Smooth muscle cell (in vitro differentiated cells): ENCODE measurements at regions not wholly inside any gene's neighbourhood (a gene's known extent, or its start where the extent isn't known, plus 50 kb on each side); places are given as distances from the start of the nearest gene placed in this dataset.

Experiments used
- DNase-seq: peaks from one replicate; lab custom pipeline; 2025; ENCODE audit not compliant: unreplicated experiment; lab: John Stamatoyannopoulos, UW
- H2AFZ ChIP-seq: fragments of 200-600 bp; sonication (generic); 2 replicates; pipeline ENCODE4 v1.6.0; 2016; ENCODE audit warnings: antibody characterized with exemption, low read depth, mild to moderate bottlenecking
- H3F3A ChIP-seq: fragments of 200-600 bp; sonication (generic); 2 replicates; pipeline ENCODE4 v1.6.0; 2017; ENCODE audit warnings: antibody characterized with exemption, low read depth
- H3K27ac ChIP-seq: fragments of 200-600 bp; sonication (generic); 2 replicates; pipeline ENCODE4 v1.5.1; 2016; ENCODE audit warnings: low read depth, mild to moderate bottlenecking
- H3K27me3 ChIP-seq: fragments of 200-600 bp; sonication (generic); 2 replicates; pipeline ENCODE4 v1.6.1; 2016; ENCODE audit warnings: low read depth, mild to moderate bottlenecking
- H3K36me3 ChIP-seq: fragments of 200-600 bp; sonication (generic); 2 replicates; pipeline ENCODE4 v1.5.1; 2016; ENCODE audit warnings: low read depth
- H3K4me1 ChIP-seq: fragments of 200-600 bp; sonication (generic); 2 replicates; pipeline ENCODE4 v1.5.1; 2016; ENCODE audit warnings: low read depth
- H3K4me2 ChIP-seq: fragments of 200-600 bp; sonication (generic); 2 replicates; pipeline ENCODE4 v1.6.0; 2016; ENCODE audit warnings: mild to moderate bottlenecking
- H3K4me3 ChIP-seq: fragments of 200-600 bp; sonication (generic); 2 replicates; pipeline ENCODE4 v1.5.1; 2016; ENCODE audit warnings: mild to moderate bottlenecking
- H3K79me2 ChIP-seq: fragments of 200-600 bp; sonication (generic); 2 replicates; pipeline ENCODE4 v1.6.0; 2016; ENCODE audit warnings: low read depth, mild to moderate bottlenecking
- H3K9ac ChIP-seq: fragments of 200-600 bp; sonication (generic); 2 replicates; pipeline ENCODE4 v1.6.0; 2016; ENCODE audit warnings: low read depth
- H3K9me3 ChIP-seq: fragments of 200-600 bp; sonication (generic); replicated peaks from 2 replicates; pipeline ENCODE4 v1.5.1; 2016; ENCODE audit warnings: low read depth
- H4K20me1 ChIP-seq: fragments of 200-600 bp; sonication (generic); 2 replicates; pipeline ENCODE4 v1.6.0; 2016; ENCODE audit warnings: low read depth
- CTCF ChIP-seq: fragments of 200-600 bp; sonication (generic); IDR thresholded peaks from 2 replicates; pipeline ENCODE4 v1.5.1; 2017; ENCODE audit warnings: borderline replicate concordance, mild to moderate bottlenecking, antibody characterized with exemption; ENCODE audit not compliant: insufficient read depth, poor library complexity, severe bottlenecking
- WGBS: methylation state at CpG from one replicate; pipeline ENCODE4 v1.1.7; 2016; ENCODE audit warnings: low lambda C conversion rate; 5-methylcytosine and 5-hydroxymethylcytosine counted together

- Histone ChIP-seq H4K20me1 (no peaks in the 10 kb centered on the region), H3K79me2 (no peaks in the 10 kb centered on the region), H3K4me2 (peak overlapping the region; percentile 82), H3K9me3 (no peaks in the 10 kb centered on the region), H2AFZ (peak overlapping the region; percentile 81), H3K4me3 (peak overlapping the region; percentile 9), H3K4me1 (peaks cover 19% of the 10 kb centered on the region), H3K9ac (peak overlapping the region; percentile 94), H3K27ac (peak overlapping the region; percentile 99), H3K36me3 (no peaks in the 10 kb centered on the region), H3K27me3 (no peaks in the 10 kb centered on the region), H3F3A (peaks cover 29% of the 10 kb centered on the region)
- DNase-seq, result peak; percentile 24
- 19% methylated on average over 4 of the region's 4 CpGs for WGBS
- no peak for TF ChIP-seq CTCF
Observed at GRCh38 chr2:64203131-64203857, 59.1 kb upstream of the PELI1 start.

- peak overlapping the region; percentile 94 for H3K9ac ChIP-seq
- H3K36me3 ChIP-seq, result no peaks in the 10 kb centered on the region
- peak; percentile 29 for DNase-seq
- H3F3A ChIP-seq, result peaks cover 29% of the 10 kb centered on the region
- H3K27me3 ChIP-seq, result no peaks in the 10 kb centered on the region
- peaks cover 19% of the 10 kb centered on the region for H3K4me1 ChIP-seq
- peak overlapping the region; percentile 99 for H3K27ac ChIP-seq
- H3K4me3 ChIP-seq, result peak overlapping the region; percentile 9
- TF ChIP-seq CTCF, result no peak
- H3K4me2 ChIP-seq, result peak overlapping the region; percentile 82
- peak overlapping the region; percentile 81 for H2AFZ ChIP-seq
- no peaks in the 10 kb centered on the region for H3K9me3 ChIP-seq
- H3K79me2 ChIP-seq, result no peaks in the 10 kb centered on the region
- no peaks in the 10 kb centered on the region for H4K20me1 ChIP-seq
- WGBS, result 16% methylated on average over 12 of the region's 12 CpGs
Observed at GRCh38 chr2:64203858-64204632, 59.8 kb upstream of the PELI1 start.

GRCh38 chr2:64204703-64205102 is 60.5 kb upstream of the PELI1 start:
- Histone ChIP-seq H3K36me3 (no peaks in the 10 kb centered on the region), H3K4me2 (peak overlapping the region; percentile 82), H3K9ac (peak overlapping the region; percentile 94), H3K4me3 (peak overlapping the region; percentile 9), H3K27ac (peak overlapping the region; percentile 99), H3K27me3 (no peaks in the 10 kb centered on the region), H3K4me1 (peaks cover 19% of the 10 kb centered on the region), H2AFZ (peak overlapping the region; percentile 81), H3F3A (peaks cover 29% of the 10 kb centered on the region), H3K9me3 (no peaks in the 10 kb centered on the region), H4K20me1 (no peaks in the 10 kb centered on the region), H3K79me2 (no peaks in the 10 kb centered on the region)
- DNase-seq, result no peak
- TF ChIP-seq CTCF, result no peak
- WGBS, result 38% methylated on average over 6 of the region's 6 CpGs
